CD4-positive, CD25-positive, alpha-beta regulatory T cell (primary cell): ENCODE measurements at regions not wholly inside any gene's neighbourhood (a gene's known extent, or its start where the extent isn't known, plus 50 kb on each side); places are given as distances from the start of the nearest gene placed in this dataset.
A peak's percentile ranks its signal among the peaks of the same experiment; 100 is the strongest.

Experiments used
- ATAC-seq, 2 donors: fragments of 150-1000 bp; cut with Tn5 transposase; one replicate each; pipeline ENCODE4 v1.10.0; 2021; ENCODE audit warnings: low read depth in 2 of 2, moderate number of reproducible peaks in 2 of 2, moderate library complexity in 1 of 2
- DNase-seq, 3 donors: peaks; one replicate each; pipeline versions ENCODE4 v3.0.0 to v3.0.0-alpha.2; 2012 to 2022; ENCODE audit warnings: mixed read lengths in 1 of 3
- H3K27ac ChIP-seq: one replicate; pipeline ENCODE4 v1.7.0; 2013; ENCODE audit warnings: mild to moderate bottlenecking, low read length; ENCODE audit not compliant: insufficient read depth, poor library complexity, severe bottlenecking
- H3K27me3 ChIP-seq: one replicate; pipeline ENCODE4 v1.7.0; 2013; ENCODE audit warnings: low read length; ENCODE audit not compliant: control insufficient read depth, insufficient read depth
- H3K36me3 ChIP-seq: one replicate; pipeline ENCODE4 v1.7.0; 2013; ENCODE audit warnings: mild to moderate bottlenecking, low read length, moderate library complexity; ENCODE audit not compliant: control insufficient read depth, insufficient read depth
- H3K4me1 ChIP-seq: 2 replicates; pipeline ENCODE4 v1.7.0; 2013; ENCODE audit warnings: mild to moderate bottlenecking, low read length; ENCODE audit not compliant: insufficient read depth, control insufficient read depth, poor library complexity, severe bottlenecking
- H3K4me3 ChIP-seq: one replicate; pipeline ENCODE4 v1.7.0; 2013; ENCODE audit warnings: low read depth, mild to moderate bottlenecking, low read length, moderate library complexity
- H3K9me3 ChIP-seq, 2 experiments: 1 replicate in 1 of 2; 2 replicates in 1 of 2; pipeline ENCODE4 v1.7.0; 2013; ENCODE audit warnings: low read length in 2 of 2, mild to moderate bottlenecking in 1 of 2, moderate library complexity in 1 of 2; ENCODE audit not compliant: control insufficient read depth in 2 of 2
- H3K27ac Mint-ChIP-seq, 3 donors: one replicate each; pipeline ENCODE4 v1.8.0; 2020 to 2022; ENCODE audit warnings: mild to moderate bottlenecking in 3 of 3, mixed read lengths in 3 of 3, moderate library complexity in 2 of 3
- H3K27me3 Mint-ChIP-seq: one replicate; pipeline ENCODE4 v1.8.0; 2022; ENCODE audit warnings: mild to moderate bottlenecking, mixed read lengths
- H3K36me3 Mint-ChIP-seq: one replicate; pipeline ENCODE4 v1.8.0; 2020; ENCODE audit warnings: mixed read lengths
- H3K4me1 Mint-ChIP-seq, 4 donors: one replicate each; pipeline ENCODE4 v1.8.0; 2020 to 2022; ENCODE audit warnings: mixed read lengths in 4 of 4, mild to moderate bottlenecking in 1 of 4
- H3K4me3 Mint-ChIP-seq, 4 donors: one replicate each; pipeline ENCODE4 v1.8.0; 2020 to 2022; ENCODE audit warnings: mild to moderate bottlenecking in 4 of 4, mixed read lengths in 4 of 4, moderate library complexity in 3 of 4
- H3K9me3 Mint-ChIP-seq, 7 donors: one replicate each; pipeline ENCODE4 v1.8.0; 2020 to 2022; ENCODE audit warnings: mixed read lengths in 7 of 7, mild to moderate bottlenecking in 3 of 7, moderate library complexity in 2 of 7

DNA sequence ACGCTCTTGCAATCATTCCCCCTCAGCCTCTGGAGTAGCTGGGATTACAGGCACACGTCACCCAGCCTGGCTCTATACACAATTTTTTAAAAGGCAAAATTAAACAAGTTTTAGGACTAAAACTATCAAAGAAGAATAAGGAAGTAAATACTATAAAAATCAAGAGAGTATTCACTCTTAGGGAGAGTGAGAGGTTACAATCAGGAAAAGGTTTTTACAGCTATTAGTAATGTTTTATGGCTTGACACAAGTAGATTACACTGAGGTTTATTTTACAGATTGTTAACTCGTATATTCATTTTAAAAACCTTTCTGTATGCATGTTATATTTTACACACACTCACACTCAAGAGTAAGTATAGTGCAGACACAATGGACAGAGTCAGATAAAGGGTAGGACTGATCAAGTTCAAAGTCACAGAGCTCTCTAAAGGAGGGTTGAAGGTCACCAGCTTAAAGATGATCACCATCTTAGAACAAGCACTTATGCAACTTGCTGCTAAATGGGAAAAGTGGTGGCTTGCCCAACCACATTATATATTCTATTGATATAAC is 77.9 kb upstream of the MAN1A2 start:
- no peak for ATAC-seq
- Histone ChIP-seq H3K27me3 (no peaks in the 10 kb centered on the region), H3K36me3 (no peaks in the 10 kb centered on the region), H3K4me1 (no peaks in the 10 kb centered on the region), H3K9me3 (no peaks in the 10 kb centered on the region), H3K27ac (no peak overlapping the region), H3K4me3 (no peak overlapping the region)
- Mint-ChIP-seq H3K27me3 (peaks cover 13% of the 10 kb centered on the region), H3K36me3 (no peaks in the 10 kb centered on the region), H3K27ac (no peak overlapping the region), H3K9me3 (peaks cover 0 to 2% (median 0%) of the 10 kb centered on the region in 7 donors), H3K4me3 (no peak overlapping the region), H3K4me1 (no peaks in the 10 kb centered on the region)
- no peak for DNase-seq

DNA sequence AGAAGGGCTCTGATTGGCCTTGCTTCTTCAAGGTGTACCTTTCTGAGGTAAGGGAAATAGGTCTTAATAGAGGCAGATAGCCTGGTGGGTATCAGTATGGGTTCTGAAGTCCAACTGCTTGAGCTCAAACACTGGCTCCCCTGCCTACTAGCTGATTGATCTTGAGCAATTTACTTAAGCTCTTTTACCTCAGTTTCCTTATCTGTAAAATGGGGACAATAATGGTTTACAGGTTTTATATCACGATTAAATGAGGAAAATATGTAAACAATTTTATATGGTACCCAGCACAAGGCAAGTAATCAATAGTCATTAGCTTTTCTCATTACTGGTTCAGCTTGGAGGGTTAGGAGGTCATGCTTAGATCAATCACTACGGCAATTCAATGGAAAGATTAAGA is 75.8 kb upstream of the VTCN1 start:
- no peak for DNase-seq
- H3K36me3 ChIP-seq: no peaks in the 10 kb centered on the region
- H3K4me3 Mint-ChIP-seq: no peak overlapping the region

DNA sequence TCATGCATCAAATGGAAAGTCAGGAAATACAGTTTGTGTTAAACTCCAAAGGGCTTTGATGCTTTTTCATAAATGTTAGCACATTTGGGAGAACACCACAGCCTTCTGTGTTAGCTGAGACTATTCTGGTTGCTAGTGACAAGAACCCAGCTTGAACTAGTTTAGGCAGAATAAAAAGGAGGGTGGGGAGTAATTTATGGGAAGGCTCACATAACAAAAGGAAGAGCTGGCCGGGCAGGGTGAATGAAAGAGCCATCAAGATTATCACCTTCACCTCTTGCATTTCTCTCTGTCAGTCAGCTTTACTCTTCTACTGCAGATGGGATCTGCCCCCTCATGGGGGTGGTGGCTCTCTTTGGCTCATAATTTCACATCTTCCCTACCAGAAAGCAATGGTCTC is 75.4 kb upstream of the VTCN1 start:
- Mint-ChIP-seq H3K4me1 (no peaks in the 10 kb centered on the region), H3K27me3 (peaks cover 9% of the 10 kb centered on the region), H3K27ac (no peak overlapping the region), H3K9me3 (no peaks in the 10 kb centered on the region), H3K36me3 (no peaks in the 10 kb centered on the region), H3K4me3 (no peak overlapping the region)
- Histone ChIP-seq H3K4me3 (no peak overlapping the region), H3K27me3 (no peaks in the 10 kb centered on the region), H3K9me3 (no peaks in the 10 kb centered on the region), H3K4me1 (no peaks in the 10 kb centered on the region), H3K27ac (no peak overlapping the region), H3K36me3 (no peaks in the 10 kb centered on the region)
- ATAC-seq: no peak
- DNase-seq: no peak

More for the DNA sequence above, 75.8 kb upstream of the VTCN1 start:
- Mint-ChIP-seq H3K27me3 (peaks cover 9% of the 10 kb centered on the region), H3K9me3 (no peaks in the 10 kb centered on the region), H3K4me1 (no peaks in the 10 kb centered on the region), H3K27ac (no peak overlapping the region), H3K36me3 (no peaks in the 10 kb centered on the region)
- no peak overlapping the region for H3K4me3 ChIP-seq
- no peaks in the 10 kb centered on the region for H3K27me3 ChIP-seq
- no peaks in the 10 kb centered on the region for H3K4me1 ChIP-seq
- no peak for ATAC-seq
- H3K9me3 ChIP-seq: no peaks in the 10 kb centered on the region
- H3K27ac ChIP-seq: no peak overlapping the region

DNA sequence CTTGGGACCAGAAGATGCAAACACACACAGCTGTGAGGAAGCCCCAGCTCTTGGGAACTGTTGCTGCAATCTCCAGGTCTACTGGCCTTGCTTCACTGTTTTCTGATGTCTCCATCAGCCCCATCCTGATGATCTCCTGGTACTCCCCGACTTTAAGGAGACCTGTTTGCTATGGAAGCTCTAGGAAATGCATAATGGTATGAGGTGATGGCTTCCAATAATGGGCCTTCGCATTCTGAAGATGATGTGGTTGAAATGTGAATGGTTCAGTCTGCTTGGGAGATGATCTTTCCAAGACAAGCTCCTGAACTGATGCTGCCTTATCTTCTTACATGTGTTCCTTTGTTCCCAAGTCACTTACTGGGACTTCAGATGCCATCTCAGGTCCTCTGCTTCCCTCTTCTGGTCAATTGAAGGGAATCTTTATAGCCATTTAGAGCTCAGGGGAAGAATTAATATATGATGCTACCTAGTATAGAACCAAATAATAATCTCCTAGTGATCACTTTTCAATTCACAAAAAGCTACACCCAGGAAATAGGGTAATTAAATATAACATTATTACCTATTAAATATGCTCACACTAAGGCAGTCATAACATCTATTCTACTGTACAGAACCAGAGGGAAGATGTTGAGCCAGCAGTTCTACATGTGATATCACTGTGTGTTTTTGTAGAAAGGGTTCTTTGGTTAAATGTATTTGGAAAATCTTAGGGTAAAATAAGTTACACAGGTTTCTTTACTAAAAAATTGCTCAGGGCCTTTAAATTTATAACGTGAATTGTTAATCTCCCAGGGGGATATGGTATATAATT is 73.9 kb upstream of the VTCN1 start:
- Mint-ChIP-seq H3K9me3 (peaks cover 0 to 2% (median 0%) of the 10 kb centered on the region in 7 donors), H3K27me3 (peaks cover 9% of the 10 kb centered on the region), H3K27ac (no peak overlapping the region), H3K36me3 (no peaks in the 10 kb centered on the region), H3K4me1 (no peaks in the 10 kb centered on the region), H3K4me3 (no peak overlapping the region)
- Histone ChIP-seq H3K4me3 (no peak overlapping the region), H3K27ac (no peak overlapping the region), H3K36me3 (no peaks in the 10 kb centered on the region), H3K27me3 (no peaks in the 10 kb centered on the region), H3K9me3 (no peaks in the 10 kb centered on the region), H3K4me1 (no peaks in the 10 kb centered on the region)
- DNase-seq: peak in 1 of 3 donors; percentile 17
- ATAC-seq: no peak

DNA sequence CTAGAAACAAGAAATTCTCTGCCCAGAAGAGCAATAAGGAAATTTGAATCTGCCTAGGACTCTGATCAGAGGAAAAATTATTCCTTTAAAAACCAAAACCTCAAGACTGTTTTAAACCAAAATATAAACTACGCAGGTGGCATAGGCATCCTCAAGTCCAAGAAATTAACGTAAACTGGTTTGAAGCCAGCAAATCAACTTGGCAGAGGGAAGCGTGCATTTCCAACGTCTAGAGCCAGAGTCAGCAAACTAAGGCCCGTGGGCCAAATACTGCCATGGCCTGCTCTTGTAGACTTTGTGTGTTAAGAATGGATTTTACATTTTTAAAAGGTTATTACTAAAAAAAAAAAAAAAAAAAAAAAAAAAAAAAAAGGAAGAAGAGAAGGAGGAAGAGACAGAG is 67.8 kb upstream of the VTCN1 start:
- H3K27me3 Mint-ChIP-seq: peaks cover 9% of the 10 kb centered on the region

DNA sequence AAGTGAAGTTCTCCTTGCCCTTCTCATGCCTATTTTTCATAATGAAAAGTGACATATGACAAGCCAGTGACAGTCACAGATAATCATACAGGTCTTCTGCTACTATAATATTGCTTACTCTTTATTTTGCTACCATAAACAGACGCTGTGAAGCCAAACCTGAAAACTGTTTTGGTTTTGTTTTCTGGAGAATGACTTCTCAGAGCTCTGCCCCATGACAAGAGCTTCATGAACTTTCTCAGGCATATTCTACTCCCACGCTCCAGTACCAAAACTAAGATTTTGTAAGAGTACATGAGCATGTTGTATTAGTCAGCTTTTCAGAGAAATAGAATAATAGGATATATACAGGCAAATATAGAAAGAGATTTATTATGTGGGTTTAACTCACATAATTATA is 64.3 kb upstream of the VTCN1 start:
- Mint-ChIP-seq H3K36me3 (no peaks in the 10 kb centered on the region), H3K4me1 (no peaks in the 10 kb centered on the region)

More for the DNA sequence above, 67.8 kb upstream of the VTCN1 start:
- H3K4me1 Mint-ChIP-seq: no peaks in the 10 kb centered on the region
- H3K4me3 Mint-ChIP-seq: no peak overlapping the region
- ATAC-seq (no peak), DNase-seq (no peak)
- no peak overlapping the region for H3K27ac ChIP-seq
- no peak overlapping the region for H3K4me3 ChIP-seq
- no peaks in the 10 kb centered on the region for H3K4me1 ChIP-seq
- no peaks in the 10 kb centered on the region for H3K36me3 Mint-ChIP-seq
- H3K27ac Mint-ChIP-seq: no peak overlapping the region
- no peaks in the 10 kb centered on the region for H3K36me3 ChIP-seq
- peaks cover 0 to 2% (median 0%) of the 10 kb centered on the region in 7 donors for H3K9me3 Mint-ChIP-seq
- H3K27me3 ChIP-seq: no peaks in the 10 kb centered on the region
- no peaks in the 10 kb centered on the region for H3K9me3 ChIP-seq

DNA sequence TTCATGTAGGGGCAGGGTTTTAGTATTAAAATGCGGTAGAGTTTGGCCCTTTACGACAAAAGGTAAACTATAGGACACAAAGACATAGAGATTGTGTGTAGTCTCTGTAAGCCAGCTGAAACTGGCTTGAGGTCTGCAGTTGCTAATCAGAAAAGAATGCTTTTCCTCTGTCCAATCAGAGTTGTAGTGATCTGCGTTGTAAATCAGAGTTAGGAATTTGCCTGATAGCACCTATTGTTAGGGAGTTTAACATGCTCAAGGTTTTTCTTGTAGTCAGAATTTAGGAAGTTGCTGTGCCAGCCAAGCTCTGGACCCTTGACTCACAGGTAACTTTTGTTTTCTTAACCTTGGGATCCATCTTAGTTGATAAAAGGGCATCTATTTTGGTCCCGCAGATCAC is 61.2 kb upstream of the VTCN1 start:
- Mint-ChIP-seq H3K4me1 (no peaks in the 10 kb centered on the region), H3K27ac (no peak overlapping the region), H3K9me3 (peaks cover 0 to 6% (median 0%) of the 10 kb centered on the region in 7 donors), H3K27me3 (peaks cover 39% of the 10 kb centered on the region), H3K4me3 (no peak overlapping the region), H3K36me3 (no peaks in the 10 kb centered on the region)
- no peak for DNase-seq
- H3K27ac ChIP-seq: no peak overlapping the region
- H3K36me3 ChIP-seq: no peaks in the 10 kb centered on the region
- H3K4me3 ChIP-seq: no peak overlapping the region
- peaks cover 3% of the 10 kb centered on the region for H3K27me3 ChIP-seq
- H3K9me3 ChIP-seq: no peaks in the 10 kb centered on the region
- ATAC-seq: no peak
- H3K4me1 ChIP-seq: no peaks in the 10 kb centered on the region

More for the DNA sequence above, 64.3 kb upstream of the VTCN1 start:
- no peak overlapping the region for H3K27ac ChIP-seq
- Mint-ChIP-seq H3K27me3 (peaks cover 29% of the 10 kb centered on the region), H3K4me3 (no peak overlapping the region), H3K27ac (no peak overlapping the region), H3K9me3 (peaks cover 0 to 6% (median 0%) of the 10 kb centered on the region in 7 donors)
- H3K27me3 ChIP-seq: no peaks in the 10 kb centered on the region
- ATAC-seq (no peak), DNase-seq (peak in 1 of 3 donors; percentile 2)
- no peaks in the 10 kb centered on the region for H3K4me1 ChIP-seq
- H3K36me3 ChIP-seq: no peaks in the 10 kb centered on the region
- no peaks in the 10 kb centered on the region for H3K9me3 ChIP-seq
- H3K4me3 ChIP-seq: no peak overlapping the region

DNA sequence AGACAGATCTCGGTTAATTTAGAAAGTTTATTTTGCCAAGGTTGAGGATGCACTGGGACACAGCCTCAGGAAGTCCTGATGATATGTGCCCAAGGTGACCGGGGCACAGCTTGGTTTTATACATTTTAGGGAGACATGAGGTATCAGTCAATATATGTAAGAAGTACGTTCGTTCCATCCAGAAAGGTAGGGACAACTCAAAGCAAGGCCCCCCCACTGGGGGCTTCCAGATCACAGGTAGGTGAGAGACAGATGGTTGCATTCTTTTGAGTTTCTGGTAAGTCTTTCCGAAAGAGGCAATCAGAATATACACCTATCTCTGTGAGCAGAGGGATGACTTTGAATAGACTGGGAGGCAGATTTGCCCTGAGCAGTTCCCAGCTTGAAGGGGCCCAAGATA is 60.4 kb upstream of the VTCN1 start:
- Histone ChIP-seq H3K27me3 (peaks cover 3% of the 10 kb centered on the region), H3K36me3 (no peaks in the 10 kb centered on the region), H3K27ac (no peak overlapping the region), H3K9me3 (no peaks in the 10 kb centered on the region), H3K4me3 (no peak overlapping the region), H3K4me1 (no peaks in the 10 kb centered on the region)
- Mint-ChIP-seq H3K4me1 (no peaks in the 10 kb centered on the region), H3K9me3 (peaks cover 0 to 6% (median 0%) of the 10 kb centered on the region in 7 donors), H3K27me3 (peaks cover 40% of the 10 kb centered on the region), H3K36me3 (no peaks in the 10 kb centered on the region), H3K4me3 (no peak overlapping the region), H3K27ac (peak overlapping the region in 1 of 3 donors; percentile 60)
- no peak for DNase-seq
- no peak for ATAC-seq
